ENCODE measurements at regions not wholly inside any gene's neighbourhood (a gene's known extent, or its start where the extent isn't known, plus 50 kb on each side); places are given as distances from the start of the nearest gene placed in this dataset.

- WGBS, 4 donors = 33 to 38% (median 36%) methylated on average over 2 of the region's 2 CpGs
- no peak overlapping the region for H3K27ac ChIP-seq
- intact Hi-C loops (cut with DNase I) = no loop called here
- H3K4me1 ChIP-seq (replicated peaks in 1 of 2) = no peaks in the 10 kb centered on the region
- H3K27me3 ChIP-seq = no peaks in the 10 kb centered on the region
- no peak overlapping the region for H3K4me3 ChIP-seq
- no peak for DNase-seq
- TF ChIP-seq POLR2A (IDR thresholded peaks at IDR 0.05) (no peak), CTCF (IDR thresholded peaks at IDR 0.05) (no peak)
- H3K36me3 ChIP-seq (replicated peaks in 1 of 2) = no peaks in the 10 kb centered on the region
- no peaks in the 10 kb centered on the region for H3K9me3 ChIP-seq (replicated peaks in 1 of 3)
Measured at GRCh38 chr13:61988810-61989209, 573.2 kb upstream of the PCDH20 start.

GRCh38 chr13:61975001-61975400 lies 559.4 kb upstream of the PCDH20 start:
- Histone ChIP-seq H3K9me3 (replicated peaks in 1 of 3) (no peaks in the 10 kb centered on the region), H3K27ac (no peak overlapping the region), H3K27me3 (no peaks in the 10 kb centered on the region), H3K4me1 (replicated peaks in 1 of 2) (no peaks in the 10 kb centered on the region), H3K4me3 (no peak overlapping the region), H3K36me3 (replicated peaks in 1 of 2) (no peaks in the 10 kb centered on the region)
- TF ChIP-seq CTCF (IDR thresholded peaks at IDR 0.05) = no peak
- TF ChIP-seq POLR2A (IDR thresholded peaks at IDR 0.05) = no peak
- intact Hi-C loops (cut with DNase I) = no loop called here
- WGBS, 4 donors = 62 to 75% (median 65%) methylated on average over 3 of the region's 3 CpGs
- DNase-seq = no peak

- Histone ChIP-seq H3K4me3 (no peak overlapping the region), H3K27me3 (no peaks in the 10 kb centered on the region), H3K36me3 (replicated peaks in 1 of 2) (no peaks in the 10 kb centered on the region), H3K9me3 (replicated peaks in 1 of 3) (no peaks in the 10 kb centered on the region), H3K27ac (no peak overlapping the region), H3K4me1 (replicated peaks in 1 of 2) (no peaks in the 10 kb centered on the region)
- WGBS, 4 donors = 80 to 92% (median 85%) methylated on average over 4 of the region's 4 CpGs
- no peak for DNase-seq
- intact Hi-C loops (cut with DNase I) = no loop called here
- TF ChIP-seq CTCF (IDR thresholded peaks at IDR 0.05) = no peak
- no peak for TF ChIP-seq POLR2A (IDR thresholded peaks at IDR 0.05)
Measured at GRCh38 chr13:61965756-61966155, 550.1 kb upstream of the PCDH20 start.

GRCh38 chr13:61960981-61961380 lies 545.3 kb upstream of the PCDH20 start:
- Histone ChIP-seq H3K36me3 (replicated peaks in 1 of 2) (no peaks in the 10 kb centered on the region), H3K4me1 (replicated peaks in 1 of 2) (no peaks in the 10 kb centered on the region), H3K27ac (no peak overlapping the region), H3K9me3 (replicated peaks in 1 of 3) (no peaks in the 10 kb centered on the region), H3K4me3 (no peak overlapping the region), H3K27me3 (no peaks in the 10 kb centered on the region)
- no peak for DNase-seq
- intact Hi-C loops (cut with DNase I) = no loop called here
- TF ChIP-seq CTCF (IDR thresholded peaks at IDR 0.05) (no peak), POLR2A (IDR thresholded peaks at IDR 0.05) (no peak)
